ENCODE measurements at regions not wholly inside any gene's neighbourhood (a gene's known extent, or its start where the extent isn't known, plus 50 kb on each side); places are given as distances from the start of the nearest gene placed in this dataset.
"Not testable (repeated sequence)": the region's sequence is repeated elsewhere in the genome, so short reads cannot be mapped to it uniquely, and the experiment has no call there.

- DNase-seq: no peak
Observed at GRCh38 chr2:39867268-39867667, 88.2 kb upstream of the THUMPD2 start.

GRCh38 chr2:39865751-39866150 is 86.7 kb upstream of the THUMPD2 start:
- no peak for DNase-seq

DNA sequence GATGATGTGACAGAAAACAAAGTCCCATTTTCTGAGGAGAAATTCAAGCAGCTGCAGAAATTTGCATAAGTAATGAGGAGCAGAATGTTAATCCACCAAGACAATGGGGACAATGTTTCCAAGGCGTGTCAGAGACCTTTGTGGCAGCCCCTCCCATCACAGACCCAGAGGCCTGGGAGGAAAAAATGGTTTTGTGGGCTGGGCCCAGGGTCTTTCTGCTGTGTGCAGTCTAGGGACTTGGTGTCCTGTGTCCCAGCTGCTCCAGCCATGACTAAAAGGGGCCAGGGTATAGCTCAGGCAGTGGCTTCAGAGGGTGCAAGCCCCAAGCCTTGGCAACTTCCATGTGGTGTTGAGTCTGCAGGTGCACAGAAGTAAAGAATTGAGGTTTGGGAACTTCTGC is 84.6 kb upstream of the THUMPD2 start:
- not testable (repeated sequence) for DNase-seq

DNA sequence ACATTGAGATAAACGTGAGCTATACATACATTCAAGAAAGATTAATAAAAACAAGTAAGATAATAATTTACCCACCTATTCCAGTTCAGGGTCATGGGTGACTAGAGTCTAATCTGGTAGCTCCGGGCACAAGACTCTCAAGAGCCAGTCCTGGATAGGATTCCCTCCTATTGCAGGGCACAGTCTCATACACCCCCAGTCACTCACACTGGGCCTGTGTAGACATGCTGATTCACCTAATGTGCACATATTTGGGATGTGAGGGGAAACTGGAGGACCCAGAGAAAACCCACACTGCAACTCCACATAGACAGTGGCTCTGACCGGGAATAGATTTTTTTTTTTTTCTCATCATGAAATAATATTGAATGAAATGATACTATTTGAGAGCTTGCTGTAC is 81.5 kb upstream of the THUMPD2 start:
- no peak for DNase-seq

- DNase-seq: no peak
Observed at GRCh38 chr2:39858677-39859076, 79.6 kb upstream of the THUMPD2 start.

GRCh38 chr2:39855856-39856255 is 76.8 kb upstream of the THUMPD2 start:
- no peak for DNase-seq

DNA sequence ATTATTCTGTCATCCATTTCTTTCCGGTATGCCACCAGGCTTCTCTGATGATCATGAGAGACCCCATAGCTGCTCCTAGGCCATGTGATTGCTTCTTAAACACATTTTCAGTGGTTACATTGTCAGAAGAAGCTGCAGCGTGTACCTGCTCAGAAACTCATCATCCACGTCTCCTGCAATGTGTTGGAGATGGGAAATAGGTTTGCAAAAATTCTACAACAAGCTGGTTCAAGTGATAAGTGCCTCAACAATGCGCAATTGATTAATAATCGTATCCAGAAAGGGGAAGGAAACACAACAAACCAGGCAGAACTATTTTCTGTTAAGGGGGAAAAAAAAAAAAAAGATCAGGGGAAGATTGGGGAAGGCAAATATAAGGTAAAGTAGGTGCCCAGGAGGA is 75.7 kb upstream of the THUMPD2 start:
- DNase-seq: no peak

DNA sequence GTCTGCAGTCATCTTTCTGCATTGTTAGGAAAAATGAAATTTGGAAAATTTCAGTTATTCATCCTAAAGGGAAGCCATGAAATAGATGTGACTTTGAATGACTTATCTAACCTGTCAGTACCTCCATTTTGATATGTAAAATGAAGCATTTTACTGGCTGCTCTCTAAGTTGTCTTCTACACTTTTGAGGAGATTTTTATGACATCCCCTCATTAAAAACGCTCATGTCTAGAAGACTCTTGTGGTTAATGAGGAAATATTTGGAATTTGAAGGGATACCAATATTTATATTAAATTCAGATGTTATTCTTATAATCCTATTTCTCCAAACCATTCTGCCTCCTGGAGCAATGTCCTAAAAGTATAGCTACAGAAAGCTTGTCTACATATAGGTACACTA is 73.8 kb upstream of the THUMPD2 start:
- no peak for DNase-seq

DNA sequence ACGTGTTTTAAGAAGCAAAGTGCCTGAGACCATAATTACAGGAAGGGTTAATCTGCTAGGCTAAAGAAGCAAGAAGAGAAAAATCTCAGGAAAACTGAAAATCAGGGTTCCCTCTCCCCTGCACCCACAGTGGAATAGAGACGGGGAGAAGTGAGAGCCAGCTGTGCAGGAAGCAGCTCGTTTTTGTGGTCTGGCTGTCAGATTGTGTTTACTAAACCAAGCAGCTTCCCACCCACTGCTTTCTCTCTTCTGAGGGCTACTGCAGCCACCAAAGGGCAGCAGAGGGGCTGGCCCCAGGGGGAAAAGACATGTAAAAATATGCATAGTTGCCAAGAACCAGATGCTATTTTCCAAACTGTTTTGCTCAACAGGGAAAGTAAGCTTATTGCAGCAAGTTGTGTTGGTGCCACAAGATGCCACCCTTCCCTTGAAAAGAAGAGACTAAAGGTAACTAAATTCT is 72.6 kb upstream of the THUMPD2 start:
- DNase-seq: no peak

- DNase-seq: no peak
Observed at GRCh38 chr2:39851251-39851650, 72.2 kb upstream of the THUMPD2 start.

DNA sequence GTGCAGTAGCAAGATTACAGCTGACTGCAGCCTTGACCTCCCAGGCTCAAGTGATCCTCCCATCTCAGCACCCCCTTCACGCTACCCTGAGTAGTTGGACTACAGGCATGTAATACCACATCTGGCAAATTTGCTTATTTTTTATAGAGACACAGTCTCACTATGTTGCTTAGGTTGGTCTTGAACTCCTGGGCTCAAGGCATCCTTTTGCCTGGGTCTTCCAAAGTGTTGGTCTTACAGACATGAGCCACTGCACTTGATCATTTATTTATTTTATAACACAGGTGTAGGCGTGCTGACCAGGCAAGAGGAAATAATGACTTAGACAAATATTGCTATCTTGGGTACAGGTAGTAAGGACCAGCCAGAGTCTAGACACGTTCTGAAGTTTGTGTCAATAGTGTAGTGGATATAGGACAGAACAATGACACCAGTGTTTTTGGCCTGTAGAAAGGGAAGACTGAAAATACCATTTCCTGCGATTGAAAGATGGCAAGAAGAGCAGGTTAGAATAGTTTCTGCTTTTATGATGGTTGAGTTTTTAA is 71.0 kb upstream of the THUMPD2 start:
- DNase-seq: no peak

- no peak for DNase-seq
Observed at GRCh38 chr2:39849064-39849463, 70.0 kb upstream of the THUMPD2 start.

DNA sequence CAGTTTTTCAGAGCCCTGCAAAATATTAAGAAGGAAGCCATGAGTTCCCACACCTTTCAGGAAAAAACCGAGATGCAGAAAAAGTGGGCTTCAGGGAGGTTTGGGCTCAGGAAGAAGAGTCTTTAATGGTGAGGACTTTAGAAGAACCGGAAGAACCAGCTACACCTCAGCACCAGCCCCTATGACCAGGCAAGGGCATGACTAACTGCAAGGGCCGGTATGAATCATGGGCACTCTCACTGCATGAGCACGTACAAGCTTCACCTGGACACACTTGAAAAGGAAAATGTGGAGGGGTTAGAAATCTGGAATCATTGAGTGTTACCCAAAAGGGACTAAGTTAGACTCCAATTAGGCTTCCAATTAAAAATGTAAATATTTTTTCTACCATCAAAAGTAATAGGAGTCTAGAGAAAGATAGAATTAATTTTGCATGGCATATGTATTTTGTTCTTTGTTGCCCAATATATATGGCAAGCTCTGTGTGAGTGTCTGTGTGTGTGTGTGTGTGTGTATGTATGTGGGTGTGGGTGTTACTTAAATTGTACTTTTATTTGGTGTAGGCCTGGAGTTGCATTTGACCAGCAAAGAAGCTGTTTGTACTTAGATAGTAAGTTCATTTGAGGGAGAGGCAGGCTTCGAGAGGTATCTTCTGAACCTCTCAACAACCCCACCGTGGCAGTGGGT is 66.5 kb upstream of the THUMPD2 start:
- DNase-seq: no peak

DNA sequence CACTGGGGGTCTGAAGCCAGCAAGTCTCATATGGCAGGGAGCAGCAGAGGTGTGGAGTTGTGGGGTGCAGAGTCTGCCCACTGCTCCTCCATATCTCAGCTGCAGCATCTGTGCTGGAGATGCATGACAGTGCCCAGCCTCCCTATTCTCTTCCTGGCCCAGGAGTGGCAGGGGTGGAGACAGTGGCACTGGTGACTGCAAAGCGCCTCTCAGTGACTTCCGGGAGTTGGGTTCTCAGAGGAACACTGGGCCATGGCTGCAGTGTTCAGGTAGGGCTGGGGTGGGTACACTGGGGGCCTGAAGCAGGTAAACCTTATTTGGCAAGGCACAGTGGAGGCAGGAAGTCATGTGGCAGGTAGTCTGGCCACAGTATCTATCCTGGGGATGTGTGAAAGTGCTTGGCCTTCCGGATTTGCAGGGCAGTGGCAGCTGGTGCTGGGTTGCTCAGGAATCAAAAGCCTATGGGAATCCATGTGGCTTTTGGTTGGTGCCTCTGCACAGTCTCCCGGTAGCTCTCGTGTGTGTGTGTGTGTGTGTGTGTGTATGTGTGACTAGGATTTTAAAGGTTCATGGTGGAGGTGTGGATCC is 60.3 kb upstream of the THUMPD2 start:
- DNase-seq: no peak

GRCh38 chr2:39838589-39838988 is 59.5 kb upstream of the THUMPD2 start:
- DNase-seq: no peak

- peak; percentile 85 for DNase-seq
Observed at GRCh38 chr2:39837856-39838453, 58.9 kb upstream of the THUMPD2 start.

DNA sequence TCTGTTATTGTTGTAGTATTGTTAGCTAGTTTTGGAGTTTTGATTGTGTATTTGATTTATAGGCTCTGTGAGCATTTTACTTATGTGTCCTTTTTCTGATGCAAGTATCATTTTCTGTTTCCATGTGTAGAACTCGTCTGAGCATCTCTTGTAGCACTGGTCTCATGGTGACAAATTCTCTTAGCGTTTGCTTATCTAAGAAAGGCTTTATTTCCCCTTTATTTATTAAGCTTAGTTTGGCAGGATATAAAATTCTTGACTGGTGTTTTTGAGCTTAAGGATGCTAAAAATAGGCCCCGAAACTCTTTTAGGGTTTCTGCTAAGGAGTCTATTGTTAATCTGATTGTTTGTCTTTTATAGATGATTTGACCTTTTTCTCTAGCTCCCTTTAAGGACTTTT is 57.6 kb upstream of the THUMPD2 start:
- no peak for DNase-seq

GRCh38 chr2:39834426-39834825 is 55.4 kb upstream of the THUMPD2 start:
- DNase-seq: no peak

GRCh38 chr2:39830610-39831009 is 51.6 kb upstream of the THUMPD2 start:
- DNase-seq: not testable (repeated sequence)
